ENCODE measurements at regions not wholly inside any gene's neighbourhood (a gene's known extent, or its start where the extent isn't known, plus 50 kb on each side); places are given as distances from the start of the nearest gene placed in this dataset.

GRCh38 chr2:4753721-4754120 is 938.5 kb upstream of the SOX11 start:
- TF ChIP-seq REST (tag by site-specific recombination; IDR thresholded peaks at IDR 0.05): no peak
- no peak for TF ChIP-seq ZNF660 (tag by site-specific recombination; IDR thresholded peaks at IDR 0.05)
- TF ChIP-seq YY1 (tag by site-specific recombination; IDR thresholded peaks at IDR 0.05): no peak
- TF ChIP-seq ZNF2 (tag by site-specific recombination; IDR thresholded peaks at IDR 0.05): no peak
